ENCODE measurements at regions not wholly inside any gene's neighbourhood (a gene's known extent, or its start where the extent isn't known, plus 50 kb on each side); places are given as distances from the start of the nearest gene placed in this dataset.

DNA sequence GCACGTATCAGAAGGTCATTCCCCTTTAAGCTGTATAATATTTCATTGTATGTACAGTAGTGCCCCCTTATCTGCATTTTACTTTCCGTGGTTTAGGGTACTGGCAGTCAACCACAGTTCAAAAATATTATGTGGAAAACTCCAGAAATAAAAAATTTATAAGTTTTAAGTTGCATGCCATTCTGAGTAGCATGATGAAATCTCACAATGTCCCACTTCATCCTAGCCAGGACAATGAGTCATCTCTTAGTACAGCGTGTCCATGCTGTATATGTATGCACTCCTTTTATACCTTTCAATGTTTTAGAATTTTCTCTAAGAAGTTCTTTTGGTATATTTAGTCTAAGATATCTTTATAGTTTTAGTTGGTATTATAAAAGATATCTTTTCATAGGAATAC, 115.0 kb upstream of the HAND1 start:
- Histone ChIP-seq H3K9me3 (no peaks in the 10 kb centered on the region), H3K4me1 (peaks cover 16% of the 10 kb centered on the region), H3K4me2 (peak overlapping the region; percentile 57; the same call in 1 of the 3 replicates), H3K4me3 (no peak overlapping the region), H3K27ac (peak overlapping the region; percentile 43 to 76; a peak in 4 of 6 replicates)
- WGBS (ENCODE audit: missing lambda C conversion rate): 29% methylated on average over 3 of the region's 3 CpGs
- ATAC-seq: peak in 1 of 2 experiments; percentile 60; a peak in 1 of 6 replicates
- CTCF ChIA-PET: no interaction called here
- no peak for TF ChIP-seq FOSL2 (IDR thresholded peaks at IDR 0.05)
- peak; percentile 38 for TF ChIP-seq FOSL2 (CRISPR knock-in tag; IDR thresholded peaks at IDR 0.05)
- TF ChIP-seq GATA3 (IDR thresholded peaks at IDR 0.05; ENCODE audit: borderline replicate concordance): no peak
- no peak for TF ChIP-seq JUNB (IDR thresholded peaks at IDR 0.05)
- POLR2A ChIA-PET: no interaction called here
- no peak for DNase-seq (ENCODE audit: low read depth in 1 of 2, low spot score in 1 of 2)
- no peak for FAIRE-seq

DNA sequence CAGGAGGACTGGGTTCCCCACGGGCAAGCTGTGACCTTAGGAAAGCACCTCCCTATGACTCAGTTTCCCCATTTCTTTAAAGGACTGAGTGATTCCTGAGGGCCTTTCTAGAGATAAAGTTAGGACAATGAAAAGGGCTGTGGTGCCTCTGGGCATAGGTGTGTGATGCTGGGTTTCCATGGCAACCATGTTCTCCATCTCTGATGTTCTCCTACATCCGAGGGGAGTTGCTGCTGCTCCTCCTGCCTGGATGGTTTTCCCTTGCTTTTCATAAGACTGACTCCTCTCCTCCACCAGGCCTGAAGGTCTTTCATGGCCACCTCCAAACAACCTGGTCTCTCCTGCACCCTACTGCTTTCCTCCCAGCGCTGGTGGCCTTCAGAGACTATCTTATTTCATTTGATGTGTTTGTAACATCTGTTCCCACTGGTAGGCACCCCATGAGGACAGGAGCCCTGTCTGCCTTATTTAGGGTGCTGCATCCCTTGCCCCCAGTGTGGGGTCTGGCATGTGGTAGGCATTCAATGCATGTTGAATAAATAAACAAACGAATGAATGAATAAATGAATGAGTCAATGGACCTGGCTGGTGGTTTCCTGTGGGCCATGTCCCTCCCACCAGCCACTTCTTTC, 112.2 kb upstream of the HAND1 start:
- TF ChIP-seq CBX8 (IDR thresholded peaks at IDR 0.05) (no peak), NFE2L2 (conservative IDR thresholded peaks at IDR 0.05; ENCODE audit: low read length) (no peak), NPAS2 (CRISPR knock-in tag; IDR thresholded peaks at IDR 0.05; ENCODE audit: borderline replicate concordance) (no peak), GATA3 (IDR thresholded peaks at IDR 0.05; ENCODE audit: borderline replicate concordance) (no peak), ZC3H11A (IDR thresholded peaks at IDR 0.05) (no peak), MAZ (IDR thresholded peaks at IDR 0.05; ENCODE audit: borderline replicate concordance, low read depth, low read length) (no peak), HOXB5 (CRISPR knock-in tag; IDR thresholded peaks at IDR 0.05) (no peak), CHD4 (IDR thresholded peaks at IDR 0.05; ENCODE audit: borderline replicate concordance) (no peak), KDM5A (IDR thresholded peaks at IDR 0.05) (no peak), RAD21 (conservative IDR thresholded peaks at IDR 0.05 in 1 of 2, IDR thresholded peaks at IDR 0.05 in 1 of 2) (no peak), JUN (IDR thresholded peaks at IDR 0.05) (no peak), EHF (CRISPR knock-in tag; IDR thresholded peaks at IDR 0.05) (no peak), HEYL (CRISPR knock-in tag; IDR thresholded peaks at IDR 0.05) (no peak), HMGXB4 (CRISPR knock-in tag; IDR thresholded peaks at IDR 0.05; ENCODE audit: borderline replicate concordance) (no peak), BHLHE40 (IDR thresholded peaks at IDR 0.05; ENCODE audit: low read depth, low read length) (no peak), PHF8 (IDR thresholded peaks at IDR 0.05; ENCODE audit: borderline replicate concordance, low read depth) (no peak), MAFK (IDR thresholded peaks at IDR 0.05; ENCODE audit: partially characterized antibody) (no peak)
- TF ChIP-seq, protein P1, sequence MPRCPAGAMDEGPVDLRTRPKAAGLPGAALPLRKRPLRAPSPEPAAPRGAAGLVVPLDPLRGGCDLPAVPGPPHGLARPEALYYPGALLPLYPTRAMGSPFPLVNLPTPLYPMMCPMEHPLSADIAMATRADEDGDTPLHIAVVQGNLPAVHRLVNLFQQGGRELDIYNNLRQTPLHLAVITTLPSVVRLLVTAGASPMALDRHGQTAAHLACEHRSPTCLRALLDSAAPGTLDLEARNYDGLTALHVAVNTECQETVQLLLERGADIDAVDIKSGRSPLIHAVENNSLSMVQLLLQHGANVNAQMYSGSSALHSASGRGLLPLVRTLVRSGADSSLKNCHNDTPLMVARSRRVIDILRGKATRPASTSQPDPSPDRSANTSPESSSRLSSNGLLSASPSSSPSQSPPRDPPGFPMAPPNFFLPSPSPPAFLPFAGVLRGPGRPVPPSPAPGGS (IDR thresholded peaks at IDR 0.05): no peak
- TF ChIP-seq, protein P2, sequence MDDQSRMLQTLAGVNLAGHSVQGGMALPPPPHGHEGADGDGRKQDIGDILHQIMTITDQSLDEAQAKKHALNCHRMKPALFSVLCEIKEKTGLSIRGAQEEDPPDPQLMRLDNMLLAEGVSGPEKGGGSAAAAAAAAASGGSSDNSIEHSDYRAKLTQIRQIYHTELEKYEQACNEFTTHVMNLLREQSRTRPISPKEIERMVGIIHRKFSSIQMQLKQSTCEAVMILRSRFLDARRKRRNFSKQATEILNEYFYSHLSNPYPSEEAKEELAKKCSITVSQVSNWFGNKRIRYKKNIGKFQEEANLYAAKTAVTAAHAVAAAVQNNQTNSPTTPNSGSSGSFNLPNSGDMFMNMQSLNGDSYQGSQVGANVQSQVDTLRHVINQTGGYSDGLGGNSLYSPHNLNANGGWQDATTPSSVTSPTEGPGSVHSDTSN (IDR thresholded peaks at IDR 0.05): no peak
- Histone ChIP-seq H3K4me1 (peaks cover 28% of the 10 kb centered on the region), H3K27ac (no peak overlapping the region; a peak in 1 of 6 replicates), H3K4me3 (no peak overlapping the region), H3K9me3 (no peaks in the 10 kb centered on the region), H3K4me2 (no peak overlapping the region)
- DNase-seq (ENCODE audit: low read depth in 1 of 2, low spot score in 1 of 2) (no peak), ATAC-seq (no peak), FAIRE-seq (no peak)
- ChIA-PET POLR2A (no interaction called here), CTCF (interaction anchor here (1.6 kb wide), 1 partner anchor 123 kb away, joined by 5 read pairs; no protein-coding TSS in a partner anchor)
- 44% methylated on average over 4 of the region's 4 CpGs for WGBS (ENCODE audit: missing lambda C conversion rate)

All from A549 (cell line).